ENCODE measurements at regions not wholly inside any gene's neighbourhood (a gene's known extent, or its start where the extent isn't known, plus 50 kb on each side); places are given as distances from the start of the nearest gene placed in this dataset.
"Not testable (repeated sequence)": the region's sequence is repeated elsewhere in the genome, so short reads cannot be mapped to it uniquely, and the experiment has no call there.

DNA sequence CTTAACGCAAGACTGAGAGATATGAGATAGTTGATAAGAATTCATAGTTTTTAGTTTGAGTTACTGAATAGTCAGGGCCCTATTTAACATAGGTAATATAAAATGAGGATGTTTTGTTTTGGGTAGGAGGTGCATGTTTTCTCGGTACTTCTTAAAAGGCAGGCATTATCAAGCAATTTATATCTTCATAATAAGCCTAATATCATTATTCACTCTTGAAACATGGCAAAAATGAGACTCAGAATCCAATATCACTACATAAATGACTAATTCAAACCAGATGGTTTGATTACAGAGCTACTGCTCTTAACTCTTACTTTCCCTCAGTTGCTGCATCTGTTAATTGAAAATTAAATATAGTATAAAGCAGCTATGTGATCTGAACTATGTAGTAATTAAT is 2038.7 kb downstream of the EFNA5 start:
- no peak for DNase-seq

DNA sequence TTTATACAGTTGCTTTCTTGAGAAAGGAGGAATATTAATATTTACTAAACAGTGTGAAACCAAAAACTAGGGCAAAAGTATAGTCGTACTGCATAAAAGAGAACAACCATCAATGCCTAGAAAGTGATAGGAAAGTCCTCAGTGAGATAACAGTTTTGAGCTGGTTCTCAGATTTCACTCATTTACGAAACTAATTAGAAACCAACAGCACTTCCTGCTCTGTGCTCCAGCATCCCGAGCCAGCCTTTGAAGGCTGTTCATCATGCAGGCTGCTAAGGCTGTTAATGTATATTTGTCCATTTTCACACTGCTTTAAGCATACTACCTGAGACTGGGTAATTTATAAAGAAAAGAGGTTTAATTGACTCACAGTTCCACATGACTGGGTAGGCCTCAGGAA is 2039.9 kb downstream of the EFNA5 start:
- DNase-seq, result no peak

DNA sequence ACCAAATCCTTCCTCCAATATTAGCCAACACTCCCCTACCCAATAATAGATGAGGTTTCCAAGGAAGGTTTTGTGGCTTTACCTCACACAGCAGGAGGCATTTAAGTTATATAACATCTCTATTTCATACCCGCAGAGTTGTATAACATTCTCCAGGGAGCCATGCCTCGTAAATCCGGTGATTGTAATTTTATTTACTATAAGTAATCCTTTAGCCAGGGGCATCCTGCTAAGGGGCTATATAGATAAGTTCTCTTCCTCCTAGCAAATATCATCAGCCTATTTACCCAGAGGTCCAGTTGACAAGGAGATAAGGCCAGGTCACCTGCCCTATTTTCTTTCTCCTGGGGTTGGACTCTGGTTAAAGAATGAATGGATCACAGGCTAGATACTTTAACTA is 2051.0 kb downstream of the EFNA5 start:
- DNase-seq, result no peak

DNA sequence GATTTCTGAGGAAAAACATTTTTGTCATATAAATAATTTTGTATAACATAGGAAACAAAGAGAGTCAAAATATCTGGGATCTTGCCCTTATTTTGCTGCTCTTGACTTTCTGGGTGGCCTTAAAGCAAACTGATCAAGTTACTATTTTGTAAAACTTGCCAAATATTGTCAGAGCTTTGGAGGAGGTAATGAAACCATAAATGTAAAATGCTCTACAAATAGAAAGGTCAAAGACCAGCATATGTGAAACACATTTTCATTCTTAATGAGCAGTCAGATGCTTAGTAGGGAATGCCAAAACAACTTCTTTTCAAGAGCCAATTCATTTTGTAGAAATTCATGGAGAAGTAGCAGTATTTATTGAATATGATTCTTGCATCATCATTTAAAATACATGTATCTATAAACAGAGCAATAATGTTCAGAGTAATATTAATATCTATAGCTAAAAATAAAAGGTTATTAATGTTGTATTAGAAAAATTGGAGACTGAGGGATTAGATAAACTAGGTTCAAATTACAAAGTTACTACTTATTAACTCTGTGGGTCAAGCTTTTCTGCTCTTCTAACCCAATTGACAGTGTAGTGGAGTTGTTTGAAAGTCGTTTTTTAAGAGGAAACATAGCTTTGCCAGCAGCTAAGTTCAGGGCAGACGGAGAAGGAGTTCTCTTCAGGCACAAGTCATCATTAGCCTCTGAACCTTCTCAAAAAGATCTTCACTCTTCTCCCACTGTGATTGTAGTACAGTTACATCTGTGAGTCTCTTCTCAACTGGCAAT is 2053.1 kb downstream of the EFNA5 start:
- DNase-seq, result no peak

DNA sequence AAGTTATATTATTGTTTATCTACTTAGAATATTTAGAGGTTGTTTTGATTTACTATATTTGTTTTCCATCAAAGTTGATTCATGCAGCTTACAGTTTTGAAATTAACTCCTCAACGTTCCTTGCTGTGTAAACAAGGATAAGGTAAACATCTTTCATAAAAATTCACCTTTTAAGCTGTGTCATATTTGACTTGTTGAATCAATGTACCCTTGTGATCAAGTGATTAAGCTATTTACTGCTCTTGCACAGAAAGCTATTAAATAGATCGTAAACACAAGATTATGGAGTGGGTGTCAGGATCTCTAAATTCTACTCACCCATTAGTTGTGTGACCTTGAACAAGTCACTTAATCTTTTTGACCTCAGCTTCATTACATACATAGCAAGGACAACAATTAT is 2054.0 kb upstream of the NUDT12 start:
- no peak for DNase-seq

GRCh38 chr5:105602406-105602805 is 2039.8 kb upstream of the NUDT12 start:
- not testable (repeated sequence) for DNase-seq

DNA sequence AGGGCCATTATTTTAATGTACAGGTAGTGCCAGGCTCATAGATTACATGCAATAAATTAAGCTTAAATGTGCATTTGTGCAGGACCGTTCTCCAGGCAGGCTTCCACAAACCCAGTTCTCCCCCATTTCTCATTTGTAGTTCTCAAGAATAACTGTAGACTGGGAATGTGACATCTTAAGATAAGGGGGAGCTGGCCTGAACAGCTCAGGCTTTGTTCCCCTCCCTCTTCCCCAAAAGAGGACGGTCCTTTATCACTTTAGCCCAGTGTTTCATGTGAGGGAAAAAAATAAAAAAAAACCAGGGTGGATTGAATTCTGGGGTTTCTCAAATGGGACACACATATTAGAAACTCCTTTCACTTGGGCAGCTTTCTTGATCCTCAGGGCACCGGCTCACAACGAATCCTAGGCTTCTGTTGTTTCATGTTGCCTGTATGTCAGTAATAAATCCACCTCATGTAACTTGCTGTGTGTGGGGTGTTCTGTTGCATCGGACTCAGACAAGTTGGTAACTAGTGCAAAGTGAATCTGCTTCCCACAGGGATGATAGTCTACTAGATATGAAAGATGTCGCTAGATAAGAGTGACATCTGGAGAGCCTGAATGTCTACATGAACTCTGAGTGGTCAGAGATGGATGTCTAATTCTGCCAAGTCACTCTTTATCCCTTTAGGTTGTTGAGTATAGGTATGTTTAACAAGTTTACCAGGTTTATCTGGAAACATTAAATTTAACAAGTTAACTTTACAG is 2030.6 kb upstream of the NUDT12 start:
- no peak for DNase-seq

DNA sequence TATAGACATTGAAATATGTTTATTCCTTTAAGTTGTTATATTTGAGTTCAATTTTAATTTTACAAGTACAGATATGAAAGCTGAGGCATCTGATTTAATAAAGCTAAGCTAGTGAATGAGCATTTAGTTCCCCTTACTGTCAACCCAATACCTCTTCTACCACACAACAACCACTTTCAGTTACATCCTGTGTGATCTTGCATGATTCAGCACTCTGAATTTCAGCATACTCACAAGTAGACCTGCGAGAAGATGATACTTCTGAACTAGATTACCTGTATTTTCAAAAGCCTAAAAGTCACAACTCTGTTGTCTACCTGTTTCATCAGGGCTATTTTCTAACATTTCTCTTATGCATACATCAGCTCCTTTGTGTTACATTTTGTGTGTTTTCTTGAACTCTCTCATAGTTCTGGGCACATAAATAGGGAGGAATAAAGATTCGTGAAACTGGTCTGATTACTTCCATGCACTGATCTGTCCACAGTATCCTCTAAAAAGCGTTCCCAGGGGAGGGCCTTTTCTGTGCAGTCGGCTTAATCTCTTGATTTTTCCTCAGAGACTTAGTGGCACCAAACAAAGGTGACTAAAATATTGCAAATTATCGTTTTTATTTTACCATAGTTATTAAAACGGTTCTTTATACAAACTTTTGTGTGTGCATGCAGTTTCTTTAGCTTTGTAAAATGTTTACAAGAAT is 2025.5 kb upstream of the NUDT12 start:
- DNase-seq, result no peak

DNA sequence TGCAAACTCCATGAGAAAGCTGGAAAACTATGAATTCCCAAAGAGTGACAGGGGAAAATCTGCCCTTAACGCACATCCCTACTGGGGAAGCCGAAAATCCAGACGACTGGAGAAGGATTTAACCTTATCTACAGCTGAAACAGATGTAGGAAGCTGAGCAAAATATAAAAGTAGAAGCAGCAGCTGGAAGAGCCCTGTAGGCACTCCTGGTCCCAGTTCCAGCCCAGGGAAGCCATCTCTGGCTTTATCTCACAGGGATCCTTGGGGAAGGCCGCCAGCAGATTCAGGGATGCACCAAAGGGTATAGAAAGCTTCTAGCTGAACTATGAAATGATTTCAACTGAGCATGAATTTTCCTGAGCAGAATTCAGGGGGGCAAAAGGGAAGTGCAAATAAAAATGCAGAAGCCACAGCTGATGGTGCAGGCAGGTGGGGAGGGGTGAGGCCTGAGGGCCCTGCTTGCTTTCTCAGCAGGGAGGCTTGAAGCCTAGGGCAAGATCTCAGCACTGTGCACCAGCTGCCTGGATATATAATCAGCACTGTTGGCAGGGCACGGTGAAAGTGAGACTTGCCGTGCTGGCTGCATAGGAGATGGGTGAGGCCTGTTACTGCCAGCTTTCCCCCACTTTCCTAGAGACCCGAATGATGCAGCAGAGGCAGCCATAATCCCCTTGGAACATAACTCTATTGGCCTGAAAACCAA is 2019.5 kb upstream of the NUDT12 start:
- DNase-seq, result no peak

GRCh38 chr5:105573575-105573974 is 2011.0 kb upstream of the NUDT12 start:
- DNase-seq, result no peak

- no peak for DNase-seq
Measured at GRCh38 chr5:105565531-105565930, 2002.9 kb upstream of the NUDT12 start.

DNA sequence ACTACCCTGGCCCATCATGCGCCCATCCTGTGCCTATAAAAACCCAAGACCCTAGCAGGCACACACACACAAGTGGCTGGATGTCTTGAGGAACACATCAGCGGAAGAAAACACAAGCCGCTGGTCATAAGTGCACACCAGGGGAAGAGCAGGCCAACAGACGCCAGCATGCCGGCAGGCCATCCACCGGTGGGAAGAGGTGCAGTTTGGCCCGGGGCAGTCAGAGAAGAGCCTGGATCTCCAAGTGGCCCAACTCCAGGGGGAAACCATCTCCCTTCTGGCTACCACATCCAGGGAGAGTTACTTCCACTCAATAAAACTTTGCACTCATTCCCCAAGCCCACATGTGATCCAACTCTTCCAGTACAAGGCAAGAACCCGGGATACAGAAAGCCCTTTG is 2001.3 kb upstream of the NUDT12 start:
- no peak for DNase-seq

- no peak for DNase-seq
Measured at GRCh38 chr5:105554568-105555169, 1992.1 kb upstream of the NUDT12 start.

- no peak for DNase-seq
Measured at GRCh38 chr5:105544300-105544699, 1981.7 kb upstream of the NUDT12 start.

- DNase-seq, result no peak
Measured at GRCh38 chr5:105536675-105537074, 1974.1 kb upstream of the NUDT12 start.

GRCh38 chr5:105530716-105531261 is 1968.2 kb upstream of the NUDT12 start:
- DNase-seq, result no peak

DNA sequence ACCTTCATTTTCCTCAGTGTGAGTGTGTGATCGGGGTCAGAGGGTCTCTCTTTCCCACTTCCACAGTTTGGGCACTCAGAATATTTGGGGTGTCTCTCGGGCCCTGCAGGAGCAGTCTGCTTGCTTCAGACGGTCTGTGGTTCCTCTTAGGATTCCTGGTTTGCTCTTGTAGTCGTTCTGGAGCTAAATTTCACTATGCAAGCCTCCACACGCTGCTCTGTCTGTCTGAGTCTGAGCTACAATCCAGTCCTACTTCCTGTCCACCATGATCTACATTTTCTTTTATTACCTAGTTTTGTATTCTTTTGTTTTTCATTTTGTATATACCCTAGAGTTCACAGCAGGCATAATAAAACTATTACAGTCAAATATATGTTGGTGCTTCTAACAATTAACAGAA is 1967.3 kb upstream of the NUDT12 start:
- DNase-seq, result no peak

DNA sequence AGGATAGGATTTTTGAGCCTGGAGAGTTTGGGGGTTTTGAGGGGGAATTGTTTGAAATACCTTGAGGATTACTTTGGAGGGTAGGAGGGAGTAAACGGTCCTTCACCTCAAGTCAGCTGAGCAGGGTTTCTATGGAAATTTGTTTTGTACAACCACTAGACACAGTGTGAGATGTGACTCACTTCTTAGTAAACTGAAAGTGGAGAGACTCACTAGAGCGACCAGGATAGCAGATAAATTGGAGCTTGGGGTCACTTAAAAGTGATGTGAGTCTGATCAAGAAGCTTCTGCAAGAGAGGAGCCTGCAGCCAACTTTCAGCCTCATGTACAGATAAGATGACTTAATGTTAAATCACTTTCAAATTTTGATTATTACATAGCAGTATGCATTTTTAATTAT is 1945.9 kb upstream of the NUDT12 start:
- no peak for DNase-seq

DNA sequence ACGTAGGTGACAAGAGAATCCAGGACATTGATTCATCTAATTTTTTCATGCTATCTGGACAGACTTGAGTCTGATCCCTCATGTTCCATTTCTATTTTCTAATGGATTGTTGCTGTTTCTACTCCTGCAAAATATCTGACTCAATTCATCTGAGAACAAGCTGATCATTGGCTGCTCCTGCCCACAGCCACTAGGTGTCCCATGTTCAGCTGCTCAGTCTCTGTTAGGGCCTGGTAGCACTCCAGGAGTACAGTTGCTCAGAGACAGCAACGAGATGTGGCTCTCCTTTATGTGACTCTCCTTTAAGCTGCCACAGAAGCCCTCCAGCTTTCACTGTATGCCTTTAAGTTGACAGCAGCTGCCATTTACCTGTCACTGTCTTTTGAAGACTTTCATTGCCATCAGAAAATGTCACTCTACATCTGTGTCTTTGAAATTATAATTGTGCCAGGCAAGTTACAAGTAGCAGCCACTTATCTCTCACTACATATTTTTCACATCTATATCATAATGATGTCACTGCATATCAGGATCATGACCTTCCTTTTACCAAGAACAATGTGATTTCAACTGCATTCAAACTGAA is 1944.2 kb upstream of the NUDT12 start:
- DNase-seq, result no peak

DNA sequence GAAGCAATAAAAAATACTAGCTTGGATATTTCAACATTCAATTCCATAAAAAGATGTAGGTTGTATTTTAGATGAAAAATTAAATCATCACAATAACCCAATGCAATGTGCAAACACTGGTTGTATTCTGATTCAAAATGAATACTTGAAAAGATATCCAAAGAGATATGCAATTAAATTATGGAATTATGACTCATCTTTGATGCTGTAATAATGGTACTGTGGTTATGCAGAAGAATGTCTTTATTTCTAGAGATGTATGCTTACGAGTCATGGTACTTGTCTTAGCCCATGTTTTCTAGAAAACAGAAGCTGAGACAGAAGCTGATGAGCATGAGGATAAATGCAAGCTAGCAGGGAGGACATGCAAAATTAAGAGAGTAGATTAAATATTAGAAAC is 1941.4 kb upstream of the NUDT12 start:
- DNase-seq, result peak; percentile 36

DNA sequence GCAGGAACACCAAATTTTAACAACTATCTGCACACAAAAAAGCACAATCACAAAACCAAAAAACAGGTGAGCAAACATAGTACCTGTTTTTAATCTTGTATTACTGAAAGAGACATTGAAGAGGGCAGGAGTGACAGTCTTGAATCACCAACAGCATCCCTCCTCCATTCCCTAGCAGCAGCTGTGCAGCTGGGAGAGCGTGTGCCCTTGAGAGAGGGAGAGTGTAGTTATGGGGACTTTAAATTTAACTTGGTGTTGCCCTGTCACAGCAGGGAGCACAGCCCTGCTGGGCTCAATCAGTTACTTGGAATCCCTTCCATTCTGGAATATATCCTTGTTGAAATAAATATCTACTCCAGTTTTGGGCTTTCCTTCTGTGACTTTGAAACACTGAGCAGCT is 1938.7 kb upstream of the NUDT12 start:
- no peak for DNase-seq

DNA sequence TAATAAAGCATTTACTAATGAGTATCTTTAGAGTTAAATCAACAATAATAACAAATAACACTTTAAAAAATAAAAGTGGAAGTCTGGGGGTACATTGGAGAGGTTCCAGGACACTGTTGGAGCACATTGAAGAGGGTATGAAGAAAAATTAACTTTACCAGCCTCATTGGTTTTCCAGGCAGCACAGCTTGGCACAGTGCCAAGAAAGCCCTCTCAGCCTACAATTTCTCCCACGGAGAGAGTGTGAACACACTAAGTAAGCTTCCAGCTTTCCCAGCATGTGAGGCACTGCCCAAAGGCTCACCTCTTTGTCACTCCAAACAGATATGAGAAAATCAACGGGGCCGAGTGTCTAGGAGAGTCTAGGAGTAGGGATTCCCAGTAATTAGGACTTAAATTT is 1912.8 kb upstream of the NUDT12 start:
- no peak for DNase-seq
